ENCODE measurements at regions not wholly inside any gene's neighbourhood (a gene's known extent, or its start where the extent isn't known, plus 50 kb on each side); places are given as distances from the start of the nearest gene placed in this dataset.

GRCh38 chr15:70426096-70426821, 328.5 kb upstream of the TLE3 start (continued):
- TF ChIP-seq, protein P1, sequence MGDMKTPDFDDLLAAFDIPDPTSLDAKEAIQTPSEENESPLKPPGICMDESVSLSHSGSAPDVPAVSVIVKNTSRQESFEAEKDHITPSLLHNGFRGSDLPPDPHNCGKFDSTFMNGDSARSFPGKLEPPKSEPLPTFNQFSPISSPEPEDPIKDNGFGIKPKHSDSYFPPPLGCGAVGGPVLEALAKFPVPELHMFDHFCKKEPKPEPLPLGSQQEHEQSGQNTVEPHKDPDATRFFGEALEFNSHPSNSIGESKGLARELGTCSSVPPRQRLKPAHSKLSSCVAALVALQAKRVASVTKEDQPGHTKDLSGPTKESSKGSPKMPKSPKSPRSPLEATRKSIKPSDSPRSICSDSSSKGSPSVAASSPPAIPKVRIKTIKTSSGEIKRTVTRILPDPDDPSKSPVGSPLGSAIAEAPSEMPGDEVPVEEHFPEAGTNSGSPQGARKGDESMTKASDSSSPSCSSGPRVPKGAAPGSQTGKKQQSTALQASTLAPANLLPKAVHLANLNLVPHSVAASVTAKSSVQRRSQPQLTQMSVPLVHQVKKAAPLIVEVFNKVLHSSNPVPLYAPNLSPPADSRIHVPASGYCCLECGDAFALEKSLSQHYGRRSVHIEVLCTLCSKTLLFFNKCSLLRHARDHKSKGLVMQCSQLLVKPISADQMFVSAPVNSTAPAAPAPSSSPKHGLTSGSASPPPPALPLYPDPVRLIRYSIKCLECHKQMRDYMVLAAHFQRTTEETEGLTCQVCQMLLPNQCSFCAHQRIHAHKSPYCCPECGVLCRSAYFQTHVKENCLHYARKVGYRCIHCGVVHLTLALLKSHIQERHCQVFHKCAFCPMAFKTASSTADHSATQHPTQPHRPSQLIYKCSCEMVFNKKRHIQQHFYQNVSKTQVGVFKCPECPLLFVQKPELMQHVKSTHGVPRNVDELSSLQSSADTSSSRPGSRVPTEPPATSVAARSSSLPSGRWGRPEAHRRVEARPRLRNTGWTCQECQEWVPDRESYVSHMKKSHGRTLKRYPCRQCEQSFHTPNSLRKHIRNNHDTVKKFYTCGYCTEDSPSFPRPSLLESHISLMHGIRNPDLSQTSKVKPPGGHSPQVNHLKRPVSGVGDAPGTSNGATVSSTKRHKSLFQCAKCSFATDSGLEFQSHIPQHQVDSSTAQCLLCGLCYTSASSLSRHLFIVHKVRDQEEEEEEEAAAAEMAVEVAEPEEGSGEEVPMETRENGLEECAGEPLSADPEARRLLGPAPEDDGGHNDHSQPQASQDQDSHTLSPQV (IDR thresholded peaks at IDR 0.05) = no peak
- TF ChIP-seq SRF (IDR thresholded peaks at IDR 0.05; ENCODE audit: low read depth in 2 of 2, low read length in 2 of 2) (no peak), ZNF384 (IDR thresholded peaks at IDR 0.05; ENCODE audit: borderline replicate concordance, low read depth, low read length) (no peak), YY1 (IDR thresholded peaks at IDR 0.05; ENCODE audit: low read depth, low read length) (no peak)
- TF ChIP-seq, protein P2, sequence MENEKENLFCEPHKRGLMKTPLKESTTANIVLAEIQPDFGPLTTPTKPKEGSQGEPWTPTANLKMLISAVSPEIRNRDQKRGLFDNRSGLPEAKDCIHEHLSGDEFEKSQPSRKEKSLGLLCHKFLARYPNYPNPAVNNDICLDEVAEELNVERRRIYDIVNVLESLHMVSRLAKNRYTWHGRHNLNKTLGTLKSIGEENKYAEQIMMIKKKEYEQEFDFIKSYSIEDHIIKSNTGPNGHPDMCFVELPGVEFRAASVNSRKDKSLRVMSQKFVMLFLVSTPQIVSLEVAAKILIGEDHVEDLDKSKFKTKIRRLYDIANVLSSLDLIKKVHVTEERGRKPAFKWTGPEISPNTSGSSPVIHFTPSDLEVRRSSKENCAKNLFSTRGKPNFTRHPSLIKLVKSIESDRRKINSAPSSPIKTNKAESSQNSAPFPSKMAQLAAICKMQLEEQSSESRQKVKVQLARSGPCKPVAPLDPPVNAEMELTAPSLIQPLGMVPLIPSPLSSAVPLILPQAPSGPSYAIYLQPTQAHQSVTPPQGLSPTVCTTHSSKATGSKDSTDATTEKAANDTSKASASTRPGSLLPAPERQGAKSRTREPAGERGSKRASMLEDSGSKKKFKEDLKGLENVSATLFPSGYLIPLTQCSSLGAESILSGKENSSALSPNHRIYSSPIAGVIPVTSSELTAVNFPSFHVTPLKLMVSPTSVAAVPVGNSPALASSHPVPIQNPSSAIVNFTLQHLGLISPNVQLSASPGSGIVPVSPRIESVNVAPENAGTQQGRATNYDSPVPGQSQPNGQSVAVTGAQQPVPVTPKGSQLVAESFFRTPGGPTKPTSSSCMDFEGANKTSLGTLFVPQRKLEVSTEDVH (IDR thresholded peaks at IDR 0.05; ENCODE audit: low read depth, partially characterized antibody) = no peak
